Stimulated activated CD4-positive, alpha-beta T cell treated with anti-CD3 and anti-CD28 coated beads, Interleukin-2, amount 100 ng/mL, for 4 hours (primary cell): ENCODE measurements at regions not wholly inside any gene's neighbourhood (a gene's known extent, or its start where the extent isn't known, plus 50 kb on each side); places are given as distances from the start of the nearest gene placed in this dataset.
"Not testable (repeated sequence)": the region's sequence is repeated elsewhere in the genome, so short reads cannot be mapped to it uniquely, and the experiment has no call there.

Experiments used
- DNase-seq: peaks from one replicate; pipeline ENCODE4 v3.0.0-alpha.2; 2020; ENCODE audit warnings: low read depth

- DNase-seq: no peak
These were observed 458.2 kb downstream of the GADD45G start for GRCh38 chr9:90062982-90063381.

GRCh38 chr9:90064248-90064647 lies 459.4 kb downstream of the GADD45G start:
- no peak for DNase-seq

- no peak for DNase-seq
These were observed 460.2 kb downstream of the GADD45G start for GRCh38 chr9:90064971-90065370.

- no peak for DNase-seq
These were observed 461.0 kb downstream of the GADD45G start for GRCh38 chr9:90065851-90066250.

GRCh38 chr9:90069085-90069484 lies 464.3 kb downstream of the GADD45G start:
- no peak for DNase-seq

GRCh38 chr9:90070056-90070455 lies 465.2 kb downstream of the GADD45G start:
- DNase-seq: no peak

GRCh38 chr9:90070469-90070868 lies 465.7 kb downstream of the GADD45G start:
- DNase-seq: no peak

- DNase-seq: no peak
These were observed 466.3 kb downstream of the GADD45G start for GRCh38 chr9:90070931-90071660.

GRCh38 chr9:90073186-90073945 lies 468.6 kb downstream of the GADD45G start:
- no peak for DNase-seq

- DNase-seq: no peak
These were observed 469.6 kb downstream of the GADD45G start for GRCh38 chr9:90074316-90074962.

- DNase-seq: not testable (repeated sequence)
These were observed 472.8 kb downstream of the GADD45G start for GRCh38 chr9:90077598-90077997.

GRCh38 chr9:90078988-90079421 lies 474.2 kb downstream of the GADD45G start:
- no peak for DNase-seq

GRCh38 chr9:90085633-90086032 lies 480.8 kb downstream of the GADD45G start:
- no peak for DNase-seq

GRCh38 chr9:90086101-90086511 lies 481.3 kb downstream of the GADD45G start:
- DNase-seq: no peak

- no peak for DNase-seq
These were observed 483.6 kb downstream of the GADD45G start for GRCh38 chr9:90088434-90088833.

GRCh38 chr9:90088856-90089255 lies 484.0 kb downstream of the GADD45G start:
- DNase-seq: no peak

- no peak for DNase-seq
These were observed 486.2 kb downstream of the GADD45G start for GRCh38 chr9:90090997-90091396.

GRCh38 chr9:90092508-90092907 lies 487.7 kb downstream of the GADD45G start:
- DNase-seq: no peak

- no peak for DNase-seq
These were observed 490.9 kb downstream of the GADD45G start for GRCh38 chr9:90095682-90096081.

GRCh38 chr9:90097237-90097636 lies 492.4 kb downstream of the GADD45G start:
- no peak for DNase-seq

GRCh38 chr9:90098408-90098807 lies 493.6 kb downstream of the GADD45G start:
- no peak for DNase-seq

- DNase-seq: no peak
These were observed 494.6 kb downstream of the GADD45G start for GRCh38 chr9:90099262-90099963.
